Fibroblast of skin of left biceps (primary cell): ENCODE measurements at regions not wholly inside any gene's neighbourhood (a gene's known extent, or its start where the extent isn't known, plus 50 kb on each side); places are given as distances from the start of the nearest gene placed in this dataset.

Source experiments
- DNase-seq, 2 experiments: peaks; one replicate each; pipeline ENCODE4 v3.0.0-alpha.2; 2013; ENCODE audit warnings: low read depth in 2 of 2

DNA sequence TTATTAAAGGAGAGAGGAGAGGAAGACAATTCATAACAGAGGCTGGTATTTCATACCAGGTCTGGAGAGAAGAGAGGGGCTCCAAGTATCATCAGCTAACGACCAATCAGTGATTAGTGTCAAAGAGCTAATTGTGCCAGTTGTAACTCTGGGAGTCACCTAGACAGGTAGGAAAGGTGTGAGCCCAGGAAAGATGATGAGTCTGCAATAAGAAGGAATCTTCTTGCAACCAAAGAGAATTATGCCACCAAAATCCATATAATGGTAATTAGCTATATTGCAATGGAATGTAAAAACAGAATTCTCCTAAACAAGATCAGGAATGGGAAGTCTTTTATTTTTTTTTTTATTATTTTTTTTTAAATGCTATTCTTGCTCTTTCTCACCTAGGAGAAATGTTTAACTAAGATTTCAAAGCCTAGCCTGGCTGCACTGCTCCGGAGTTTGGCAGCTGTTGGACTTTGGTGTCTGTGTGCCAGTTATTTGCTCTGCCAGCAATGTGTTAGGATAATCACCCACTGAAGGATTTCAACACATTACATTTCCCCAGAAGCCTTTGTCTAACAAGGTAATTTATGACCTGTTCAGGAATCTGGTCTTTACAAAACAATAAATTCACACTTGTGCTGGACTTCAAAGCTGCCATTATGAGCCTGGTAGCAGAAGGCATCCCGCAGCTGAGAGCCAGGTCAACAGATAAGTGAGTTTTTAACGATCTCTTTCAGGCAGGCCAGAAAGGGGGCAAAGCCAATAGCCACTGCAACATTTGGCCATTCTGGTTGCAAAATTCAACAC is 89.4 kb downstream of the FOXB1 start:
- no peak for DNase-seq

DNA sequence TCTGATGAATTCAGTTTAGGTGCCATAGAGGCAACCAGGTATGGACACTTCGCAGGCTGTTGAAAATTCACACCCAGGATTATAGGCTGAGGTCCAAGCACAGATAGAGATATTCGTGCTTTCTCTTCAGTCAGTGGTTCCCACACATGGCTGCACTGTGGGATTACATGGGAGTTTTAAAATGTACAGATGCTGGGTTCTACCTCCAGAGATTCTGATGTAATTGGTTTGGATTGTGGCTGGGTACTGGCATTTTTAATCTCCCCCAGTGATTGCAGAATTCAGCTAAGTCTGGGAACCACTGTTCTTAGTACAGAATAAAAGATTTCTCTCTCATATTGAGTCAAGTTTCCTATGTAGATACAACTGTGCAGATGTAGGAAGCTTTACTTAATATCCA is 91.6 kb downstream of the FOXB1 start:
- no peak for DNase-seq

DNA sequence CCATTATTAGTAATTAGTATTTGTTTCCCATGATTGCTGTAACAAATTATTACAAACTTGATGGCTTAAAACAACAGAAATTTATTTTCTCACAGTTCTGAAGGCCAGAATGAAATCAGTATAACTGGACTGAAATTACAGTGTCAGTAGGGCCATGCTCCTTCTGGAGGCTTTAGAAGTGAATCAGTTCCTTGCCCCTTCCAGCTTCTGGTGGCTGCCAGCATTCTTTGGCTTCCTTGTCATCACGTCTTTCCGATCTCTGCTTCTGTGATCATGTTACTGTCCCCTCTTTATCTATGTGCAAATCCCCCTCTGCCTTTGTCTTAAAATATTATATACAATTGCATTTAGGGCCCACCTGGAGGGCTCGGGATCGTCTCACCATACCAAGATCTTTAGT is 92.0 kb downstream of the FOXB1 start:
- DNase-seq: no peak

DNA sequence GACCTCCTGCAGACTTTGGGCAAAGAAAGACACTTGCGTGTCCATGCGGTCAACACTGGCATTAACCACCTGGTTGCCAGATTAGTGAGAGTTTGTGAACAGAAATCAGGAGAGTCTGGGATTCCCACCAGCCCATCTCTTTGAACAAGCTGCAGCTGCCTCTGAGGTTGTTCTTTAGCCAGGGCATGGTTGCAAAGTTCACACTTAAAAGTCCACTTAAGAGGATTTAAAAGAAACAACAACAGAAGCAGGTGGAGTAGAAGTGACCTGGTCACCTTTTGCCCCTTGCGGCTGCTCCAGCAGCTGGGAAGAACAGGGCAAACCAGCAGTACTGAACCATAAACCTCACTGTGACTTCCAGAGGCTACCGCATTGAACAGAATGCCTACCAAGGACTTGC is 97.3 kb downstream of the FOXB1 start:
- no peak for DNase-seq

- no peak for DNase-seq
These were observed 98.6 kb downstream of the FOXB1 start for GRCh38 chr15:60102748-60103147.

DNA sequence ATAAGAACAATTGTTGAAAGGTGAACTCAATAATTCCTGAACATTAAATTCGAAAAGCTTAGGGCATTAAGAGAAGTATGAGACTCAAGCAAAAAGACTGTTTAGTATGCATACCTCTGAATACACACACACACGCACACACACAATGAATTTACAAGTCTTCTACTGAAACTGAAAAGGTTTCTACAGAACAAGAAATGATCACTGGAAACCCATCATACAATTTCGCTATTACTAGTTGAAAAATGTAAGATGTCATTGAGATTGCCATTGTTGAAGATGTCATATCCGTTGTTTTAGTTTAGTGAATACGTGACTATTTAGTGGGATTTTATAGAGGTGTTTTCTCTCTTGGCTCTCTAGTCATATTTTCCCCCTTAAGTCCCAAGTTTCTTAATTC is 106.8 kb downstream of the FOXB1 start:
- no peak for DNase-seq

GRCh38 chr15:60115579-60116380 is 111.7 kb downstream of the FOXB1 start:
- no peak for DNase-seq

DNA sequence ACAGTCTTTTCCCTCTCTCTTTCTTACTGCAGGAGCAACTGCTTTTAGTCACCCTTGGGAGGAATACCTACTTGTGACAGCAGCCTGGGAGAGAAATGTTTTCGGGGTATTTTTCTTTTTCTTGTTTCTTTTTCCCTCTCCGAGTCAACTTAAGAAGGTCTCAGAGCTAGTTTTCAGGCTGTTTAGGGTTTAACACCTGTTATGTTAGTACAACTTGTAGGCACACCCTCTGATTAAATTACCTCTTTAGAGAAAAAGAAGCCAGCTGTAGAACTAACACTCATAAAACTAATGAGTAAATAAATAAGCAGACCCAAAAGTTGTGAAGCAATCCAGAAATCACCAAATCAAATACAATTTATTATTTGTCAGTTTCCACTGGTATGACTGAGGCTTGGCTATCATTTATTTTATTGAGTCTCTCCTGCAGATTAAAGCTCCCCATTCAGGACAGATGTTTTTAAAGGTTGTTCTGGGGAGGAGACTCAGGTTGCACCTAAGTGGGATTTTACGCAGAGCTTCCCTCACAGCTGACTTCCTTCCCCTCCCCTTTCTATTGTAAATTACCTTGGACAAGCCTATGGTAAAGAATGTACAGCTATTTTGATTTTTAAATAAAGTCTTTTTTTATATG is 112.5 kb downstream of the FOXB1 start:
- no peak for DNase-seq

- DNase-seq: no peak
These were observed 114.0 kb downstream of the FOXB1 start for GRCh38 chr15:60118146-60118545.

DNA sequence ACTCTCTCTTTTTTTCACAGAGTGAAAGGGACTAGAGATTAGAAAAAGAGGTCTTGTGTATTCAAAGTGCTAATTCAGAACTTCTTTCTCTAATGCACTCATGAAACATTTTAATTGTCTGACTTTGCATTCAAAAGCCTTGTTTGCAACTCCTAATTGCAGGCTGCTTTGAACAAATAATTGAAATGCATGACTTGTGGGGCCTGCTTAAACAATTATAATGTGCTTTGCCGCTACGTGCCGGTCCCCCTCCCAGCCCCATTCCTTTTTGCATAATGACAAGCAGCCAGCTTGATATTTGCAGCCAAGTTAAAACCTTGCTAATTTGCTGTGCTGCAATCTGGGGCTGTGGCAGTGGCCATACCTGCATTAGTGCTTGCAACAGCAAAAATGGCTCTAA is 114.5 kb downstream of the FOXB1 start:
- DNase-seq: no peak

DNA sequence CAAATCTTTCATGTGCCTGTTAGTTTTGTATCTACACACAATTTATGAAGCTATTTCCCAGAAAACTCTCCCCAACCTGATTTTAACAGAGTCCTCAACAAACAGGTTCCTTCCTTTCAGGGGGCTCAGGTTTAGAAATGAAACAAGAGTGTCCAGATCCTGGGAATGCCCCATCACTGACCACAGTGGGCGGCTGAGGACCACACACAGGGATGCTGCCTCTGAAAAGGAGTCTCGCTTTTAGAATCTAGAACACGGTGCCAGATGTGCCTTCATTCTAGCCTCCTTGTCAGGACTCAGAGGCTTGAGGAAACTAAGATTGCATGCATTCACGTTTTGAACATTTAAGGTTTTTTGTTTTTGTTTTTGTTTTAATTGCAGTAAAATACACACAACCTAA is 115.0 kb downstream of the FOXB1 start:
- no peak for DNase-seq

GRCh38 chr15:60120100-60120499 is 116.0 kb downstream of the FOXB1 start:
- no peak for DNase-seq

- no peak for DNase-seq
These were observed 117.7 kb downstream of the FOXB1 start for GRCh38 chr15:60121845-60122244.

GRCh38 chr15:60122691-60123090 is 118.6 kb downstream of the FOXB1 start:
- no peak for DNase-seq

DNA sequence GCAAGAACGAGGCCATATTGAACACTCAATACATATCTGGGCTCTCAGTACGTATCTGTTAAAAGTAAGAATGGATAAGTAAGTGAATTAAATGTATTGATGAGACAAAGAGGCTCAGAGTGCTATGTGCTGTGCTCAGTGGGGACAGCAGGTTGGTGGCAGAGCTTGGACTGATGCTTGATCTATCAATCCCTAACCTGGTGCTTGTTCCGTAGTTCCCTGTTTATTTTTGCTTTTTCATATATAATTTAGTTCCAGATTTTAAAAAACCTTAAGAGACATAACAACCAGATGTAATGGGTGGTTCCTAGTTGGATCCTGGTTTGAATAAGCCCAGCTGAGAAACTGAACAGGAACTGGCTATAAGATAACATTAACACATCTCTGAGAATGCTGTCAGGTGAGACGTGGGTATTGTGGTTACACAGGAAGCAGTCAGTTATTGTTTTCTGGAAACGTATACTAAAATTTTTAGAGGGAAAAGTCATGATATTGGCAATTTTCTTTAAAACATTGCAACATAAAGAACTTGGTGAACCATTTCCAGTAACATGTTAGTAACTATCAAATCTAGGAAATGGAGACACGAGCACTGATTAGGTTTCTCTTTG is 120.5 kb downstream of the FOXB1 start:
- DNase-seq: no peak

DNA sequence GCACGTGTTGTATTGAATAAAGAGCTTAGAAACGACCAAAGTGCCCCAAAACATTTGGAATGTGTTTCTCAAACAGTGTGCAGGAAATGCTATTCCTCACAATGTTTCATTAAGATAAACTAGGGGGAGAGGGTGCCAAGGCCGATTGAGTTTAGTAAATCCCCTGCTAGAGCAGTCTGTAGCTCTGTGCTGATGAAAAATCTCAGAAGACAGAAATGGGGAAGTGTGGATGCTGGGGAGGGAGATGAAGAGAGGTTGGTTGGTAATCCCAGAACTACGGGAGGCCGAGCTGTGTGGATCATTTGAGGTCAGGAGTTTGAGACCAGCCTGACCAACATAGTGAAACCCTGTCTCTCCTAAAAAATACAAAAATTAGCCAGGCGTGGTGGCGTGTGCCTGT is 121.2 kb downstream of the FOXB1 start:
- no peak for DNase-seq

DNA sequence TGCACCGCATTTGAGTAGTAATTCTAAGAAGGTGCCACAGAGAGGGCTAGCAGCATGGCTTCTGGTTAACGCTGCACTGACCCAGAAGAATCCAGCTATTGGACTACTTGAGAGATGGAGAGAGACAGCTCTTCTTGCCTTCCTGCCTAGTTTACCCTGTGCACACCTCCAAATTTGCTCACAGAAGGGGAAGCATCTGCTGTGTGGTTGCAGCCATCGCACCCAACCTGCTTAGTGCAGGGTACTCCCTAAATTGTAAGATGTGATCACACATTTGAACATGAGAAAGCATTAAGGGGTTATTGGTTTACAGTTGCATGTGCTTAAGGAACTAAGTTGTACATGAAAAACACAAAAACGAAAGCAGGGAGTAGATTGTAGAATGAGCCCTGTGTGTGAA is 122.1 kb downstream of the FOXB1 start:
- DNase-seq: no peak

GRCh38 chr15:60126661-60127060 is 122.5 kb downstream of the FOXB1 start:
- DNase-seq: no peak

DNA sequence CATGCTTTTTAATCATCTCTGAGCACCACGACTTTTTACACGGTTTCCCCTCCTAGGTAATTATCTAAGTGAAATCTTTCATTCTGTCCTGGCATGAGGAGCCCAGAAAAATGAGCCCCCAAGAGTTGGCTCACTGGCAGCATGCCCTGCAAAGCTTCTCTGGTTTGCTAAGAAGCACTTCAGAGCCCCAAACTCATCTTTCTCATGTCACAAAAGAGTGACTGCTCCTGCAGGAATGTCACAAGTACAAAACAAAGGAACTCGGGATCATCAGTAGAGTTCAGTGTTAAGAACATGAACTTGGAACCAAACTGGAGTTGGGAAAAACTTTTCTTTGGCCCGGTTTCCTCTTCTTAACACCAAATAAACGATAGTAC is 123.9 kb downstream of the FOXB1 start:
- DNase-seq: peak in 1 of 2 experiments; percentile 4

- no peak for DNase-seq
These were observed 124.6 kb downstream of the FOXB1 start for GRCh38 chr15:60128710-60129109.

GRCh38 chr15:60130398-60130797 is 126.3 kb downstream of the FOXB1 start:
- DNase-seq: no peak

DNA sequence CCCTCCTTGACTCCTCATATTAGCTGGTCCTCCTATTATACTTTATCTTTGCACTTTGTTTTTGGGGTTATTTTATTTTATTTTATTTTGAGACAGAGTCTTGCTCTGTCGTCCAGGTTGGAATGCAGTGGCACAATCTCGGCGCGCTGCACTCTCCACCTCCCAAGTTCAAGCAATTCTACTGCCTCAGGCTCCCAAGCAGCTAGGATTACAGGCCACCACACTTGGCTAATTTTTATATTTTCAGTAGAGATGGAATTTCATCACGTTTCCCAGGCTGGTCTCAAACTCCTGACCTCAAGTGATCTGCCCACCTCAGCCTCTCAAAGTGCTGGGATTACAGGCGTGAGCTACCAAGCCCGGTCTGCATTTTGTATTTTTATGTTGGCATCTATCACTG is 126.7 kb downstream of the FOXB1 start:
- no peak for DNase-seq
